ENCODE measurements at regions not wholly inside any gene's neighbourhood (a gene's known extent, or its start where the extent isn't known, plus 50 kb on each side); places are given as distances from the start of the nearest gene placed in this dataset.
"Not testable (repeated sequence)": the region's sequence is repeated elsewhere in the genome, so short reads cannot be mapped to it uniquely, and the experiment has no call there.

DNA sequence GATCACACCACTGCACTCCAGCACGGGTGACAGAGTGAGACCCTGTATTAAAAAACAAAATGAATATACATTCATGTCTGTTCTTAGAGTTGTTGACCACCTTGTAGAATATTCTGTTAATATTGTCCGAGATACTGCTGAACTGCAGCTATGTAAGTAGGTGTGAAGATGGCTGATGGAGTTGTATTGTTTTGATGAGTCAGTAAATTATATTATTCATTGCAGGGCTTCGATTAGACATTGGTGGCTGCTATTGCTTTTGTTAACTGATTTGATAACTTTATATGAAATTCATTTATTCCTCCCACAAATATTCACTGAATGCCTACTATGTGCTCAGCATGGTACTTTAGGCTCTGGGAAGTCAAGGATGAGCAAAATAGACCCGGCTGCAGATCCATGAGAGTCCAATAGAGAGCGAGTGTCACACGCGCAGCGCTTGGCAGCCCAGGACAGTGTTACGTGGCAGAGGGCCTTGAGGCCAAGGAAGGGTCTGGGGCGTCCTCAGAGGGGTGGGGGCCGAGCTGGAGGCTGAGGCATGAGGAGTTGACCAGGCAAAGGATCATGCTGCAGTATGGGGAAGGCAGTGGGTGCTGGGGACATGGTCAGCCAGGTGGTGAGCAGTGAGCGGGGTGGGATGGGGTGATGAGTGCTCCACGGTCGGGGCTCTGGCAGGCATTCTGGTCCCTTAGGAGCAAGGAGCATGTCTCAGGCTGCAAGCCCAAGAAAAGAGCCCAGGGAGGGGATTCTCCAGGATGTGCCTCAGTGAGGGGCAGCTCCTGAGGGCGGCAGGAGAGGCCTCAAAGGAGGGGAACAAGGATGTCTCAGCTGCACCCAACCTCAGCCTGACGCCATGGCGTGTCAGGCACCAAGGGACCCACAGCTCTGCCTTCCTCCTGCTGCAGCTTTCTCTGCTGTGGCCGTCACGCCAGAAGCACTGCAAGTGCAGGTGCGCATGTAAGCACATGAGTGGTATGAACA, 243.5 kb downstream of the GADD45G start:
- DNase-seq (ENCODE audit: low read depth, low spot score): no peak
- H3K27ac ChIP-seq: no peak overlapping the region

DNA sequence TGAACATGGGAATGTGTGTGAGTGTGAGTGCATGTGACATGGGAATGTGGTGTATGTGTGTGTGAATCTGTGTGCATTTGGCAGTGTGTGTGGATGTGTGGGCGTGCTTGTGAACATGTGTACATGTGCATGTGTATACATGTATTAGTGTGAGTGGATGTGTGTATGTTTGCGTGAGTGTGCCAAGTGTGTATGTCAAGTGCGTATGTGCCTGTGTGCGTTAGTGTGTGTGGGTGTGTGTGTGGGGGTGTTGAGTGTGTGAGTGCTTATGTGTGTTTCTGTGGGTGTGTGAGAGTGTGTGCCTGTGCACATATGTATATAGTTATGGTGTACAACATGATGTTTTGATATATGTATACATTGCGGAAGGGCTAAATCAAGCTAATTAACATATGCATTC, 244.3 kb downstream of the GADD45G start:
- H3K27ac ChIP-seq: no peak overlapping the region
- no peak for DNase-seq (ENCODE audit: low read depth, low spot score)

- no peak for DNase-seq (ENCODE audit: low read depth, low spot score)
- H3K27ac ChIP-seq: no peak overlapping the region
These were observed 245.3 kb downstream of the GADD45G start for GRCh38 chr9:89850153-89850552.

GRCh38 chr9:89850631-89851325, 246.0 kb downstream of the GADD45G start:
- DNase-seq (ENCODE audit: low read depth, low spot score): no peak
- H3K27ac ChIP-seq: no peak overlapping the region

- DNase-seq (ENCODE audit: low read depth, low spot score): no peak
- no peak overlapping the region for H3K27ac ChIP-seq
These were observed 248.3 kb downstream of the GADD45G start for GRCh38 chr9:89853161-89853560.

DNA sequence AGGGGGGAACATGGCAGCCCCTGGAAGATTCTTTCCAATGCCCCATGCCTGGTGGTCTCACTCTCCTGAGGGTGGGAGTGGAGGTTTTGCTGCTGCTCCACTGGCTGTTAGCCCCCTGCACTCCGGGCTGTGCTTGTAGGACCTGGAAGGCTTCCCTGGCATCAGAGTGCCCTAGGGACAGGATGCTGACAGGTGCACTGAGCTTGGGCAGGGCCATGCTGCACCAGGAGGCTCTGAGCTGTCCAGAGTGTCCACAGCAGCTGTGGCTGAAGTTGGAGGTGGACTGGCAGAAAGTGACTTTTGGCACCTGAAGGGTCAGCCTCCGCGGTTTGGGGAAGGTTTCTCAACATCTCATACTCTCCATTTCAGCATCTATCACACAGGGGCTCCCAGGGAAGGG, 249.1 kb downstream of the GADD45G start:
- H3K27ac ChIP-seq: no peak overlapping the region
- DNase-seq (ENCODE audit: low read depth, low spot score): no peak

- no peak overlapping the region for H3K27ac ChIP-seq
- DNase-seq (ENCODE audit: low read depth, low spot score): no peak
These were observed 250.1 kb downstream of the GADD45G start for GRCh38 chr9:89854715-89855475.

GRCh38 chr9:89856296-89856695, 251.5 kb downstream of the GADD45G start:
- not testable (repeated sequence) for H3K27ac ChIP-seq; DNase-seq (ENCODE audit: low read depth, low spot score)

- not testable (repeated sequence) for H3K27ac ChIP-seq; DNase-seq (ENCODE audit: low read depth, low spot score)
These were observed 252.1 kb downstream of the GADD45G start for GRCh38 chr9:89856950-89857349.

- DNase-seq (ENCODE audit: low read depth, low spot score); H3K27ac ChIP-seq: not testable (repeated sequence)
These were observed 255.0 kb downstream of the GADD45G start for GRCh38 chr9:89859842-89860241.

DNA sequence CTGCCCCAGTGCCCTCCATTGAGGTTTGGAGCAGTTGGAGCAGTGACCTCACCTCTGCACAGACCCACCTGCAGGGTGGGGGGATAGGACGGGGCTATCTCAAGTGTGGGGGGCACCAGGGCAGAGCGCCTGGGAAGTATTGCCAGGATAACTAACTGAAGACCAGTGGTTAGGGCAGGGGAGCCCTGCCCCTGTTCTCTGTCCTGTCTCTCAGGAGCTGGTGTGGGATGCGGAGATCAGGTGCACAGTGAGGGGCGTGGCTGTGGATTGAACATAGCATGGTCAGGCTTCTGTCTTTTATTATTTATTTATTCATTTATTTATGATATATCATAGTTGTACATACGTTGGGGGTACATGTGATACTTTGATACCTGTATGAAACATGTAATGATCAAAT, 256.6 kb downstream of the GADD45G start:
- H3K27ac ChIP-seq; DNase-seq (ENCODE audit: low read depth, low spot score): not testable (repeated sequence)

DNA sequence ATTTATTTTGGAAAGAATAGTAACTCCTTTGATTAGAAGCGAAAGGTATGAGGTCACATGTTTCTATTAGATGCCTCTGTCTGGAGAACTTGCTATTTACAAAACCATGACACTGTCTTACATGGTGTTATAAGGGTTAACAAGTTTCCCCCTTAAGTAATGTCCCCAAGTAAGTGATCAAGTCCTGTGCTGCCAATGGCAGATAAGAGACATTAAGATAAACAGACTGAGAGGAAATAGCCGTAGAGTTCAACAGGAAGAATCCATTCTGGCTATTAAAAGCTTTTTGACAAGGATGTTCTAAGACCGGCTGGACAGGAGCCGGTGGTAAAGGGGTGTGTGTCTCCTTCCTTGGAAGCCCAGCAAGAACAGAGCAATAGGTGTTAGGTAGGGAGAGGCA, 257.5 kb downstream of the GADD45G start:
- DNase-seq (ENCODE audit: low read depth, low spot score): no peak
- H3K27ac ChIP-seq: no peak overlapping the region

- H3K27ac ChIP-seq: no peak overlapping the region
- DNase-seq (ENCODE audit: low read depth, low spot score): no peak
These were observed 258.3 kb downstream of the GADD45G start for GRCh38 chr9:89863141-89863540.

- no peak for DNase-seq (ENCODE audit: low read depth, low spot score)
- H3K27ac ChIP-seq: no peak overlapping the region
These were observed 259.0 kb downstream of the GADD45G start for GRCh38 chr9:89863837-89864236.

DNA sequence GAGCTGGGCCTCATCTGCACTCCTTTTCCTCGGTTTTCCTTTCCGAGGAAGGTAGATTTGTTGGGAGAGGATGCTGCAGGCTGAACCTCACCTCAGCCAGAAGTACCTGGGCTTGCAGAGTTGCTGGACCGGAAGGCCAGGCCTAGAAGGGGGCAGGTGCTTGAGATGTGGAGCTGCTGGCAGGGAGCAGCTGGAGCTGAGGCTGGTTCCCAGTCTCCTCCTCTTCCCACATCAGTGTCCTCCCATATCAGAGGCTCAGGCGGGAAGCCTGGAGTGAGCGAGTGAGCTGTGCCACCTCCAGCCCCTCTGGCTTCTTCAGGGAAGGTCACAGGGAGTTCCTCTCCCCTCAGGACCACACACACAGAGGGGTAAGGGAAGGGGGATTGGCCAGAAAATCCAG, 259.4 kb downstream of the GADD45G start:
- no peak for DNase-seq (ENCODE audit: low read depth, low spot score)

GRCh38 chr9:89864731-89865130, 259.9 kb downstream of the GADD45G start:
- no peak for DNase-seq (ENCODE audit: low read depth, low spot score)
- H3K27ac ChIP-seq: no peak overlapping the region

More for the DNA sequence above, 259.4 kb downstream of the GADD45G start:
- no peak overlapping the region for H3K27ac ChIP-seq

GRCh38 chr9:89865357-89865756, 260.5 kb downstream of the GADD45G start:
- H3K27ac ChIP-seq: no peak overlapping the region
- no peak for DNase-seq (ENCODE audit: low read depth, low spot score)

- DNase-seq (ENCODE audit: low read depth, low spot score): no peak
- no peak overlapping the region for H3K27ac ChIP-seq
These were observed 261.2 kb downstream of the GADD45G start for GRCh38 chr9:89865981-89866380.

- no peak overlapping the region for H3K27ac ChIP-seq
- DNase-seq (ENCODE audit: low read depth, low spot score): no peak
These were observed 261.9 kb downstream of the GADD45G start for GRCh38 chr9:89866701-89867100.

- no peak overlapping the region for H3K27ac ChIP-seq
- no peak for DNase-seq (ENCODE audit: low read depth, low spot score)
These were observed 263.3 kb downstream of the GADD45G start for GRCh38 chr9:89868100-89868499.

All from epithelial cell of prostate (primary cell).